Loucy (cell line): ENCODE measurements at regions not wholly inside any gene's neighbourhood (a gene's known extent, or its start where the extent isn't known, plus 50 kb on each side); places are given as distances from the start of the nearest gene placed in this dataset.

Experiments used
- EZH2phosphoT487 ChIP-seq: fragments of 200-600 bp; IDR thresholded peaks from 2 replicates; pipeline ENCODE4 v1.6.1; 2018; ENCODE audit warnings: antibody characterized with exemption, mild to moderate bottlenecking, moderate library complexity, borderline replicate concordance
- TF ChIP-seq, protein P1 (sequence below): fragments of 200-600 bp; sonication (generic); conservative IDR thresholded peaks from 2 replicates; pipeline ENCODE4 v1.5.1; 2014; ENCODE audit warnings: mild to moderate bottlenecking, antibody characterized with exemption, low read length

DNA sequence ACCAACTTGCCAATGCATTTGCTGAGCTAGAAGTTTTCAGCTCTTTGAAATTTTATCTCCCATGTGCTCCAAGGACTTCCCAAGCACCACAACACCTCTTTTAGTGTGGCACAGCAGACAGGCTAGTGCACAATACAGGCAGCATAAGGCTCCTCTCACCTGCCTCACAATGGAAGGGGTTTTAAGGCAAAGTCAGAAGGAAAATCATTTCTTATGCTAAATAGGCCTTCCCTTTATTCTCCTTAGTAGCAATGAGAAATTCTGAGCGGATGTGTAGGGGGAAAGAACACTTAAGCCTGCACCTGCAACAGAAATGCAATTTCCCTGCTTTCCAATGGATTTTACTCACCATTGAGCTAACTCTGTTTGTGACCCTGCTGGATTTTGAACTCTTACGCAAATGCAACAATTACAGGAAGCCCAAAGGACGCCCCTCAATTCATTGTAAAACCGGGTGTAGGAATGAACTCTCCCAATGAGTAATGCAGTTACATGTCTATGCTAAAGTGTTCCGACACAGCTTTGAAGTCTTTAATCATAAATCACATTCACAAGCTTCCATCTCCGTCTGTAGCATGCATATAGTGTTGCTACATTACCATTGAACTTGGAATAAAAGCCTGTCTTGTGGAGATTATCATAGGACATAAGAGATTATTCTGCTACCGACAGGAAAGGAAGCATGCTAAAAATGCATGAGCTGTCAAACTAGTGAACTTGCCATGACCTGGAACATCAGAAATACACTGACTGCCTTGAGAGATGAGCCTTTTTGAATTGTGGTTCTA, 1084.9 kb downstream of the RPA4 start:
- TF ChIP-seq, protein P1, sequence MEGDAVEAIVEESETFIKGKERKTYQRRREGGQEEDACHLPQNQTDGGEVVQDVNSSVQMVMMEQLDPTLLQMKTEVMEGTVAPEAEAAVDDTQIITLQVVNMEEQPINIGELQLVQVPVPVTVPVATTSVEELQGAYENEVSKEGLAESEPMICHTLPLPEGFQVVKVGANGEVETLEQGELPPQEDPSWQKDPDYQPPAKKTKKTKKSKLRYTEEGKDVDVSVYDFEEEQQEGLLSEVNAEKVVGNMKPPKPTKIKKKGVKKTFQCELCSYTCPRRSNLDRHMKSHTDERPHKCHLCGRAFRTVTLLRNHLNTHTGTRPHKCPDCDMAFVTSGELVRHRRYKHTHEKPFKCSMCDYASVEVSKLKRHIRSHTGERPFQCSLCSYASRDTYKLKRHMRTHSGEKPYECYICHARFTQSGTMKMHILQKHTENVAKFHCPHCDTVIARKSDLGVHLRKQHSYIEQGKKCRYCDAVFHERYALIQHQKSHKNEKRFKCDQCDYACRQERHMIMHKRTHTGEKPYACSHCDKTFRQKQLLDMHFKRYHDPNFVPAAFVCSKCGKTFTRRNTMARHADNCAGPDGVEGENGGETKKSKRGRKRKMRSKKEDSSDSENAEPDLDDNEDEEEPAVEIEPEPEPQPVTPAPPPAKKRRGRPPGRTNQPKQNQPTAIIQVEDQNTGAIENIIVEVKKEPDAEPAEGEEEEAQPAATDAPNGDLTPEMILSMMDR: no peak
- no peak for TF ChIP-seq EZH2phosphoT487
